NOMO-1 (cell line): ENCODE measurements at regions not wholly inside any gene's neighbourhood (a gene's known extent, or its start where the extent isn't known, plus 50 kb on each side); places are given as distances from the start of the nearest gene placed in this dataset.

ENCODE experiments used
- DNase-seq, 2 experiments: peaks; one replicate each; lab custom pipeline; 2025; ENCODE audit not compliant: unreplicated experiment in 2 of 2; lab: John Stamatoyannopoulos, UW

DNA sequence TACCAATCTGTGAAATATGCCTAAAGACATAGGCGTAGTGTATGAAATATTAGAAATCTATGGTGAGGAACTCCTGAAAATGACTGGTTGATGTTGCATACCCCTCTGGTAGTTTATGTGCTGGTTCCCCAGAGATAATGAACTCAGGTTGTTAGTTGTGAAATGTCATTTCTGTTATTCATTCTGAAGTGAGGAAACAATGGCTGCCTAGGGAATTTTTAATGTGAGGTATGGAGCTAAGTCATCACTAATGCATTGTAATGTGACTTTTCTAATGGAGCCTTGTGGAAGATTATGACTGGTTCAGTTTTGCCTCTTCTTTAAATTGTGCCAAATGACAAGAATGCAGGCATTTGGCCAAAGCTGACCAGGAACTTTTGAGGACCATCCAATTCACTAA is 61.6 kb upstream of the RAB27B start:
- no peak for DNase-seq

DNA sequence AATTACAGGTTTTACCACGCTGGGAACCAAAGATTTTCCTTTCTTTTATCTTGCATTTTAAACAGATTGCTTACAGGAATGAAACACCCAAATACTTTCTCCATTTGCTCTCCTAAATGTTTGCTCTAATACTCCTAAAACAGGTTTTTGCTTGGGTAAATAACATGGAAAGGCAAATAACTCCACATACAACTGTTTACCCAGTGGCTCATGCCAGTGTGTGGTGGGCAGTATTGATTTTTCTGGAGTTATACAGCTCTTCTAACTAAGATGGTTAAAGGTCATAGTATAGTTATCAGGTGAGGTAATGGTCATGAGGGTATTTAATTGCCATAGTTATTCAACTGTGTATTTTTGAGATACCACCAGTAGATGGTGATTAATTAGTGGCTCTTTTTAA is 61.2 kb upstream of the RAB27B start:
- no peak for DNase-seq

GRCh38 chr18:54769526-54770464 is 58.5 kb upstream of the RAB27B start:
- no peak for DNase-seq

- DNase-seq, result no peak
Observed at GRCh38 chr18:54772056-54772455, 56.2 kb upstream of the RAB27B start.

DNA sequence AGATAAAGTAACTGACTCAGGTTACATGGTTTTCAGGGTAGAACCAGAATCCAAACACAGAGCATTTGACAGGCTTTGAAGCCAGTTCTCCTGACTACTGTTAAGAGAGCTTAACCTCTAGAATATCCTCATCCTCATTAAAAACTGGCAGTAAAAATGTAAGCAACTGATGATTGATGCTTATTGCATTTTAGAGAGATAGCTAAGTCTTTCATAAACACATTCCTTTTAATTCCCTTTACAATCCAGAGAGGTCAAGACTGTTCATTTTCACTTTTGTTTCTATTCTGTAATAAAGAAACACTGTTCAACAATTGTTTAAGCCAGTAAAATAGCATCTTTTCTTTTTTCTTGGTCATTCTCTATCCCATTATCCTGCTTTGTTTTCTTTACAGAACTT is 53.9 kb upstream of the RAB27B start:
- DNase-seq, result no peak

GRCh38 chr18:54774981-54775665 is 53.2 kb upstream of the RAB27B start:
- no peak for DNase-seq

GRCh38 chr18:54775686-54776085 is 52.6 kb upstream of the RAB27B start:
- DNase-seq, result no peak

DNA sequence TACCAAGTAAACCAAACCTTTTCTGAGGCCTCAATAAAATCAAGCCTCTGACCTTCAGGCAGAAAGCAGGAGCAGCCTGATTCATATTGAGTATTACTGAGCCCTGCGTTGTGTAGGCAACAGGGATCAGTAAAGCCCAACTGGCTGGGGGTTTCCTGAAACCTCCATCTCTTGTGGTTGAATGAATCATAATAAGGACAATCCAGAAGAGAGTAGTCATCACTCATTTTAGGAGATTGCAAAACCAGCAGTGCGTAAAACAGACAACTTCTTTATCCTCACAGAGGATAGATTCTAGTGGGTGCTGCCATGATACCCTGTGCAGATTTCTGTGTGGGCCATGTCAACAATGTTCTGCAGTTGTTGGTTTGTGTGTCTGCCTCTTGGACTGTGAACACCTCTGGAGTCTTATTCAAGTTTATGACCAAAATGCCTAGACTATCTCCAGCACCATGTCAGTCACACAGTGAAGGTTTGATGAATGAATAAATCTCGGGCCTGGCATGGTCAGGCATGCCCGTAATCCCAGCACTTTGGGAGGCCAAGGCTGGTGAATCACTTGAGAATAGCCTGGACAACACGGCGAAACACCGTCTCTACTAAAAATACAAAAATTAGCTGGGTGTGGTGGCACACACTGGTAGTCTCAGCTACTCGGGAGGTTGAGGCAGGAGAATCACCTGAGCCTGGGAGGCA is 51.8 kb upstream of the RAB27B start:
- peak; percentile 86 to 97 for DNase-seq

DNA sequence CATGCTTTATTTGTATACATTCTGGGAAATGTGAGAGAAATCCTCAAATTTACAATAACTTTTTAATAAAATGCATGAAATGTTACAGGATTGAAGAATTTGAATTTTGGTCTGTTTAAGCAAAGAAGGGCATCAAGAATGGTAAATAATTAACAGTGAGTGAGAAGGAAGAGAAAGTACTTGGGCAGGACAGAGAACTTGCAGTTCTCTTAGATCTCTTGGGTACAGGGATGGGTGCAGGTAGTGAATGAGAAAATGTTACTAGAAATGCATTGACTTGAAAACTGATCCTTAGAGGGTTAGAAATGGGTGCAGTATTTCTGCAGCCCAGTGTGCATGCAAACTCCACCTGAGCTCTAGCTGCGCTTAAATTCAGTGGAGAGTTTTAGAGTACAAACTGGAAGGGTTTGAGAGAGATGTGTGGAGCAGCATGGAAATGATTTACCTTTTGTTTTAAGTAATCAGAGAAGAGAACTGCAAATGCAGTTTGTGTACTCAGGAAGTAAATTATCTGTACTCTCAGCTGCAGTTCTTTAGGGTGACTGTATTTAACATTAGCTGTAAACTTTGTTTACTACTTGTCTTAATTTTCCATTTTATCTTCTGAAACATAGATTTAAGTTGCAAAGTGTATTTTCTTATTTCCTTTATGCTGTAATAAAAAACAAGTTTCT is 51.0 kb upstream of the RAB27B start:
- no peak for DNase-seq

GRCh38 chr18:54777989-54778388 is 50.3 kb upstream of the RAB27B start:
- no peak for DNase-seq
